ENCODE measurements at regions not wholly inside any gene's neighbourhood (a gene's known extent, or its start where the extent isn't known, plus 50 kb on each side); places are given as distances from the start of the nearest gene placed in this dataset.

DNA sequence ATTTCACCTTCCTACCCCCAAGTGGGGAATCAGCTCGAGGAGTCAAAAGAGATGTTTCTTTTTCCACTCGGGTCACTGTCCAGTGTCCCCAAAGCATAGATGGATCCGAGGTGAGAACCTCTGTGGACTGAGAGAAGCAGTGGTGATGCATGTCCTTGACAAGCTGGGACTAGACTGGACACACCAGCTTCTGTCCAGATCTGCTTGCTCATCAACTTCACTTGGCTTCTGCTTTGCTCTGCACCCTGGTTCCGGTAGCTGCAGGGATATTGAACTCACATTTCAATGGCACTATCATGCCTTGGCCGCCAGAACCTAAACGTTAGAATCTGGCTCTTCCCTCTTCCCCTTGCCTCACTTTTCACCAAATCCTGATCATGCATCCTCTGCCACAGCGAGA is 50.3 kb upstream of the CXCL12 start:
- no peak for DNase-seq (ENCODE audit: low read depth)
- TF ChIP-seq, protein P1, sequence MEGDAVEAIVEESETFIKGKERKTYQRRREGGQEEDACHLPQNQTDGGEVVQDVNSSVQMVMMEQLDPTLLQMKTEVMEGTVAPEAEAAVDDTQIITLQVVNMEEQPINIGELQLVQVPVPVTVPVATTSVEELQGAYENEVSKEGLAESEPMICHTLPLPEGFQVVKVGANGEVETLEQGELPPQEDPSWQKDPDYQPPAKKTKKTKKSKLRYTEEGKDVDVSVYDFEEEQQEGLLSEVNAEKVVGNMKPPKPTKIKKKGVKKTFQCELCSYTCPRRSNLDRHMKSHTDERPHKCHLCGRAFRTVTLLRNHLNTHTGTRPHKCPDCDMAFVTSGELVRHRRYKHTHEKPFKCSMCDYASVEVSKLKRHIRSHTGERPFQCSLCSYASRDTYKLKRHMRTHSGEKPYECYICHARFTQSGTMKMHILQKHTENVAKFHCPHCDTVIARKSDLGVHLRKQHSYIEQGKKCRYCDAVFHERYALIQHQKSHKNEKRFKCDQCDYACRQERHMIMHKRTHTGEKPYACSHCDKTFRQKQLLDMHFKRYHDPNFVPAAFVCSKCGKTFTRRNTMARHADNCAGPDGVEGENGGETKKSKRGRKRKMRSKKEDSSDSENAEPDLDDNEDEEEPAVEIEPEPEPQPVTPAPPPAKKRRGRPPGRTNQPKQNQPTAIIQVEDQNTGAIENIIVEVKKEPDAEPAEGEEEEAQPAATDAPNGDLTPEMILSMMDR (IDR thresholded peaks at IDR 0.05; ENCODE audit: low read depth, low read length, missing control alignments): no peak
- no peak overlapping the region for H3K4me3 ChIP-seq (ENCODE audit: low read depth, low read length)

DNA sequence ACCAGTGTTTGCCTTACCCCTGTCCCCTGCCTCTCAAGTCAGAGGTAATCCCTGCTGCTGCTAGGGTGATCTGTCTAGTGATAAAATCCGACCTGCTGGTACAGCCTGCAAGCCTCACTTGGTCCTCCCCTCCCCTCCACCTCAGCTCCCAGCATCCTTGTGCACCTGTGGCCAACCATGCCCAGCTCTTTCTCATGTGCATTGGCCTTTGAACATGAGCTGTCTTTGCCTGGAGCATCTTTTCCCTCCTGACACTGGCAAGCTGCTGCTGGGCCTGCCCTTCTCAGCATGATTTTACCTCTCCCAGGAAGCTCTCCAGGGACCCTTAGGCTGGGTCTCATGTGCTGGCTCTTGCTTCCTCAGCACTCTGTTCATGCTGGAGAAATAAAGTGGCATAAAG is 51.3 kb upstream of the CXCL12 start:
- H3K4me3 ChIP-seq (ENCODE audit: low read depth, low read length): no peak overlapping the region
- TF ChIP-seq, protein P1 (IDR thresholded peaks at IDR 0.05; ENCODE audit: low read depth, low read length, missing control alignments): no peak
- DNase-seq (ENCODE audit: low read depth): no peak

DNA sequence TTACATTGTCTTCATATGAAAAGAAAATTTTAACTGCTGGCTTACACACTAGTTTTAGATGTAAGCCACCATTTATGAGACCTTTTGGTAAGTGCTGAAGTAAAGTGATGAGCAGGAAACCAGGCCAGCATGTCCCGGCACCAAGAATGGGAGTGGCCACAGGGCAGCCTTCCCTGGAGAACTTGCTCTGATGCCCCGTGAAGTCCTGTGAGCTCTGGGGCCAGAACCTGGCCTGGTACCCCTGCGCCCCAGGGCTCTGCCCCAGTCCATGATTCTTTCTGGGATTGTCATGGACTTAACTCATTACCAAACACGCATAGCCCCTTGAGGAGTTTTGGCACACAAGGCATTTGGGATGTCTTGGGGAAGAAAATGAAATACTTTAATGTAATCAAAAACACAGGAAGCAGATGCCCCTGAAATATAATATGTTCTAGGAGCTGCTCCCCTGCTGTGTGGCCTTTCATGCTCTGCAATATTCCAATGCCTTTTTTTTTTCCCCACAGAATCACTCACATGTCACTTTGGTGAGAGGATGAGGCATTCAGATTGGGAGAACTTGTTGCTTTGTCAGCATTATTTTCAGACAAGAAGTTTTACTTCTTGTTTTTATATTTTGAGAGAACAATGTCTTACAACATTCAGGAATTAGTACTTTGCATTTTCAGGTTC is 53.1 kb upstream of the CXCL12 start:
- TF ChIP-seq, protein P1 (IDR thresholded peaks at IDR 0.05; ENCODE audit: low read depth, low read length, missing control alignments): no peak
- H3K4me3 ChIP-seq (ENCODE audit: low read depth, low read length): no peak overlapping the region
- no peak for DNase-seq (ENCODE audit: low read depth)

DNA sequence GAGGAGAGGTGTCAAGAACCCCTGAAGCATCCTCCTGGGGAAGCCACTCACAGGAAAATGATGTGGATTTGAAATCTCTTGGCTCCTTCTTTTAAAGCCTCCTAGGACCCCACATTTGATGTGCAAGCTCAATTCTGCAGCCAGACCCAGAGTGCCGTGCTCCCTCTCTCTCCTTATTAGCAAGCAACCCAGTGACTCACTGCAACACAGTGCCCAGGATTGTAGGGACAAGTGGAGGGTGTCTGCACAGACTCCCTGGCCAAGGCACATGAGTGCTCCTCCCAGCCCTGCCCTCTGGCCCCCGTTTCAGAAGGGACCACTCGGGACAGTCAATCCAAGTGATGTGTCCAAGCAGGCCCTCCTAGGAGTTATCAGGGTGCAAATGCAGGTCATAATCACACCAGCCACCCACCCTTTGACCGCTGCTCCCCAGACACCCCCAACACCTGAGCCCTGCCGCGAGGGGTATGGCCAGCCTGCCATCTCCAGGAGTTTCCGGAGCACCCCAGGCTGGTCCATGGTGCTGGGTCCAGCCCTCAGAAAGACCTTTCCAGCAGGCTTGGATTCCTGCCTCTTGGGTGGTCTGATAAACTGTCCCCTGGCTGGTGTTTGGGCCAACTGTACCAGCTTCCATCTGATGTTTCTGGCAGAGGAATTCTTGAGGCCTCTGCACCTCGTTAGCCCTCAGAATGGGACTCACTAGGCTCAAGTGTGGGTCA is 54.5 kb upstream of the CXCL12 start:
- TF ChIP-seq, protein P1 (IDR thresholded peaks at IDR 0.05; ENCODE audit: low read depth, low read length, missing control alignments): no peak
- no peak for DNase-seq (ENCODE audit: low read depth)
- H3K4me3 ChIP-seq (ENCODE audit: low read depth, low read length): no peak overlapping the region

DNA sequence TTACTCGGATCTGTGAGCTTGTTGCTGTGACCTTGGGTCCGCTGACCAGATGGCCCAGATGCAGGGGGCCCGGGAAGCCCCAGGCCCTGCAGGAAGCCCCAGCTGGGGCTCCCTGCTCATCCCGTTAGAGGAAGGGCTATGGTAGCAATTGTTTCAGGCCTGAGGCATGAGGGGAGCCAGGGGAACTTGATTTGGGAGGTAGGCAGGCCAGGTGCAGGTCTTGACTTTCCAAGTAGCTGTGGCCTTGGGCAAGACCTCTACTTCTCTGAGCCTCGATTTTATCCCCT is 55.0 kb upstream of the CXCL12 start:
- TF ChIP-seq, protein P1 (IDR thresholded peaks at IDR 0.05; ENCODE audit: low read depth, low read length, missing control alignments): no peak
- no peak overlapping the region for H3K4me3 ChIP-seq (ENCODE audit: low read depth, low read length)
- DNase-seq (ENCODE audit: low read depth): no peak

DNA sequence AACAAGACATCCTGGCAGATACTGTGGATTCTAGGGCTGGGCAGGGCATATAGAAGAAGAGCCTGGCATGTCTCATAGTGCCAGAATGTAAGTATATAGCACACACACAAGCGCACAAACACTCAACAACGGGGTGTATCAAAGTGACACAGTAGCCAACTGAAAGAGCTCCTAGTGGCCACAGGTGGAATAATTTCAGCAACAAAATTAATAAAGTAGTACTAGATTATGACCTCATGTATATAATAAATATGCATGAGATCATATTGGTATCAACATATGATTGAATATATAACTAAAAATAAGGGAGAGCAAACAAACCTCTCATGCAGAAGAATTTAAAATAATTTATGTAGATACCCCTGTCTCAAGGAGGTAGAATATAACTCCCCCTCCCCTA is 72.4 kb upstream of the CXCL12 start:
- TF ChIP-seq, protein P1 (IDR thresholded peaks at IDR 0.05; ENCODE audit: low read depth, low read length, missing control alignments): no peak
- H3K4me3 ChIP-seq (ENCODE audit: low read depth, low read length): no peak overlapping the region
- DNase-seq (ENCODE audit: low read depth): no peak

Measured in GM12864 (cell line).